Putamen (tissue), 1 donor: ENCODE measurements at regions not wholly inside any gene's neighbourhood (a gene's known extent, or its start where the extent isn't known, plus 50 kb on each side); places are given as distances from the start of the nearest gene placed in this dataset.
"Not testable (repeated sequence)": the region's sequence is repeated elsewhere in the genome, so short reads cannot be mapped to it uniquely, and the experiment has no call there.

ENCODE experiments used
- DNase-seq: peaks from one replicate; pipeline ENCODE4 v3.0.0-alpha.2; 2016; ENCODE audit warnings: low spot score

GRCh38 chr2:184993746-184994145, 395.4 kb downstream of the ZNF804A start:
- DNase-seq, result no peak

GRCh38 chr2:185006481-185006880, 408.2 kb downstream of the ZNF804A start:
- DNase-seq, result no peak

DNA sequence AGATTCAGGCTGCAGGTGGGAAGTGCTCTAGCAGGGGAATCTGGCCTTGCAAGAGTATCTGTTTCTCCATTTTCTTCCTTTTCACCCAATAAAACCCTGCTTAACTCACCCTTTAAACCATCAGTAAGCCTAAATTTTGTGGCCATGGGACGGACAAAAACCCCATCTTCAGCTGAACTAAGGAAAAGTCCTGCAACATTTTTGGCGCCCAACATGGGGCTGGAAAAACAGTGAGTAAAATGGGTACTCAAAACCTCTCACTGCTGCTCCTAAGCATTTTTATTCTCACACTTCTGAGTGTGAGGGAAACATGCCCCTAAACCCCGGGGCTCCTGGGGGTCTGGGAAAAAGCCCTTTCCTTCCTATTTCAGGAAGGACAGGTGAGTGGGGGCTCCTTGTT, 414.3 kb downstream of the ZNF804A start:
- no peak for DNase-seq

DNA sequence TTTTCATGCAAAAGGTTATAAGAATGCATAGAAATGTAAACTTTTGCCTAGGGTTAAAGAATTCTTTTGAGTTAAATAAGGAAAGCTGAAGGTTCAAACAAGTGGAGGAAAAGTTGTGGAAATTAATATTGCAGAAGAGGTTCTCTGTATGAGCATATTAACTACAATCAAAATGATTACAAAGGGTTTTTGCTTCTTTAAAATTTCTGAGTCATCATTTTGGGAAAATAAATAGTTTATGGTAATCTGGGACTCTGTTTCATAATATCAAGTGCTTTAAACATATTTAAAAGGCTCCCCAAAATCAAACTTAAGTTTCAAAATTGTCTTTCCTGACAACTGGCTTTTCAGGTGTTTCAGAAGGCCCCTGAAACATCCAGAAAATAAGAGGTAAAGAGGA, 415.7 kb downstream of the ZNF804A start:
- no peak for DNase-seq

DNA sequence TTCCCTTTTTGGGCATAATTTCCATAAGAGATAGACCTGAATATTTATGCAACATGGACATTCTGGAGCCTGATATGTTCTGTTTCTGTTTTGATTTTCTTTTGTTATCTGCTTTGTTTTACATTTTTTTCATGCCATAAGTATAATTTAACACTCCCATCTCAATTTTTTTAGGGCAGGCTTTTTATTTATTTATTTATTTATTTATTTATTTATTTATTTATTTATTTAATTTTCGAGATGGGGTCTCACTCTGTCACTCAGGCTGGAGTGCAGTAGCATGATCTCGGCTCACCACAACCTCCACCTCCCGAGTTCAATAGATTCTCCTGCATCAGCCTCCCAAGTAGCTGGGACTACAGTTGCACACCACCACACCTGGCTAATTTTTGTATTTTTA, 427.6 kb downstream of the ZNF804A start:
- DNase-seq, result not testable (repeated sequence)

GRCh38 chr2:185035906-185036305, 437.6 kb downstream of the ZNF804A start:
- DNase-seq, result no peak

- no peak for DNase-seq
Observed at GRCh38 chr2:185044323-185044874, 446.1 kb downstream of the ZNF804A start.

DNA sequence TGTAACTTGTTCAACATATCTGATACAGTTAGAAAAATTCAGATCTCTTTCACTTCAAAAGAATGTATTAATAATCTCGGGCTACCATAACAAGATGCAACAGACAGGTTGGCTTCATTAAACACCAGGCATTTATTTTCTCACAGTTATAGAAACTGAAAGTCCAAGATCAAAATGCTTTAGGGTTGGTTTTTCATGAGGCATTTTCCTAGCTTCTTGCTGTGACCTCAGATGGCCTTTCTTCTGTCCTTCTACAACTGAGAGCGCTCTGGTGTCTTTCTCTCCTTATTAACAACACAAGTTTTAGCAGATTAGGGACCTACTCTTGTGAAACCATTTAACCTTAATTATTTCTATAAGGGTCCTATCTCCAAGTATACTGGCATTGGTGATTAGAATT, 452.5 kb downstream of the ZNF804A start:
- no peak for DNase-seq

- no peak for DNase-seq
Observed at GRCh38 chr2:185063761-185064160, 465.4 kb downstream of the ZNF804A start.

GRCh38 chr2:185066128-185066527, 467.8 kb downstream of the ZNF804A start:
- DNase-seq, result no peak

- DNase-seq, result no peak
Observed at GRCh38 chr2:185069107-185069506, 470.8 kb downstream of the ZNF804A start.

DNA sequence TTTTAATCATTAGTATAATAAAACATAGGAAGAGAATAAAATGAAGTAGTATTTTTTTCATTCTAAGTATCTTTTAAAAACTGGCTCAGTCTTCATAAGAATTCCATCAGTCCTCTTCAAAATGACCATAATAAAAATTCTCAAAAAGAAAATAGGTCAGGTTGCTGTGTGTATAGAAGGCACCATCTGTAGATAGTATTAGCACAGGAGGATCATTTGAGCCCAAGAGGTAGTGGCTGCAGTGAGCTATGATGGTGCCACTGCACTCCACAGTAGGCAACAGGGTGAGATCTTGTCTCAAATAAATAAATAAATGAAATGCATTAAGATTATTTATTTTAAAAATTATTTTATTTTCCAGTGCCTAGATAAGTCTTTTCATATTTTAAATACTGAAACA, 475.8 kb downstream of the ZNF804A start:
- DNase-seq, result no peak

DNA sequence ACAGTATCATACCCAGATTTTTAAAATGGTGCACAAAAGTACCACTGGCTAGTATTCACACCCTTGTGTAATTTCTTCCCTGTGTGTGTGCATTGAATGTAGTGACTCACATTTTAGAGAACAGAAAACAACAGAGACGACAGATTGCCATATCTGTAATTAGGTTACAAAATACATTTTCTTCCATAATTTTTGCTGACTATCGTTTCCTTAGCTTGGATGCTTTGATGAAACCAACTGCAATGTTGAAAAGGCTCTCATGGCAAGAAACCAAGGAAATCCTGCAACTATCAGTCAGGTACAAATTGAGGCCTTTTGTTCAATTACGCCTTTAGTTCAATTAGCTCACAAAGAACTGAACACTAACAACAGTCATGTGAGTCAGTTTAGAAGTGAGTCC, 484.4 kb downstream of the ZNF804A start:
- no peak for DNase-seq

GRCh38 chr2:185108588-185108987, 510.3 kb downstream of the ZNF804A start:
- no peak for DNase-seq

GRCh38 chr2:185127412-185127811, 529.1 kb downstream of the ZNF804A start:
- DNase-seq, result no peak

- no peak for DNase-seq
Observed at GRCh38 chr2:185128346-185128745, 530.0 kb downstream of the ZNF804A start.

DNA sequence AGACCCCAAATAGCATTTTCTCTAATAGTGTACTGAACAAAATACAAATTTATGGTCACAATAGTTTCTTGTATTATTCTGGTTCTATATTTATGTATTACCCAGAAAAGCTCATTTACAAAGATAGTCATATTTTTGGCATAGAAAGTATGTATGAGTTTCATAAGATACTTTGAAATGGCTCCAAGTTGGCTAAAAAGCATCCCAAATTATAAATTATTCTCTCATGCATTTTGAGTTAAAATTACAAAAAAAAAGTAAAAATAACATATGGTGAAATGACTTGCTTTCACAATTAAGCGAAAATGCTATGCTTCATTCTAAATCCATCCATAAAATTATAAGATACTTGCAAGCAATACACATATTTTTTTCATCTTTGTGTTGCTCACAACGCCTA, 530.7 kb downstream of the ZNF804A start:
- no peak for DNase-seq

DNA sequence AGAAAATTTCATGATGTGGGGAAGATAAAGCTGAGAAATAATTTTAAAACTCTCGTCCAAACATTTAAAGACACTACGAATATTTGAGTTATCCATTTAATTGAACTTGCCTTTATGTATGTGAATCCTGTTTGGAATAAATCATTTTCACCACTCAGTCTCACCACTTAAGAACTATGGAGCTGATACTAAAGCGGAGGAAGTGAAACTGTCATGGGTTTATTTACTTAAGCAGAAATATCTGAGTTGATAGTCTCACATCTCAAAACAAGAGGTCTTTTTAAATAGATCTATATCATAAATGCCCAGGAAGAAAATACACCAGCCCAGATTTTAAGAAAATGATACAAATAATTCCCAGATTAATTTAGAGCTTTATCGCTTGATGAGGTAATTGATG, 532.4 kb downstream of the ZNF804A start:
- DNase-seq, result no peak

GRCh38 chr2:185132501-185133041, 534.2 kb downstream of the ZNF804A start:
- no peak for DNase-seq

DNA sequence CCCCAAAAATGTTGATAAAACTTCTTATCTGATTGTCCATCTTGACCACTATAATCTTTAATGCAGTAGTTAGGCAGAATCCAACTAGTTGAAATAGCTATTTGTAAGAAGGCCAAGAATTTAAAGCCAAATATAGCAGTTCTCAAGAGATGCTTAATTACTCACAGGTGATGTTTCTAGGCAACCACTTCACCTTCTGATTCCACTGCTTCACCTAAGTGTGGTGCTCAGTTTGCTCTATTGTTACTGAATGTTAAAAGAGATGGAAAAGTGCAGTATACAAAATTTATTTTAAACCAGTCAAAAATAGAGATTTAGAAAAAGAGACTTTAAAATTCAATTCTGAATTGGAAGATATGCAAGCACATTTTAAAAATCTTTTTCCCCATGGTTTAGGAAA, 539.4 kb downstream of the ZNF804A start:
- DNase-seq, result peak; percentile 30

GRCh38 chr2:185142677-185143076, 544.3 kb downstream of the ZNF804A start:
- DNase-seq, result no peak

DNA sequence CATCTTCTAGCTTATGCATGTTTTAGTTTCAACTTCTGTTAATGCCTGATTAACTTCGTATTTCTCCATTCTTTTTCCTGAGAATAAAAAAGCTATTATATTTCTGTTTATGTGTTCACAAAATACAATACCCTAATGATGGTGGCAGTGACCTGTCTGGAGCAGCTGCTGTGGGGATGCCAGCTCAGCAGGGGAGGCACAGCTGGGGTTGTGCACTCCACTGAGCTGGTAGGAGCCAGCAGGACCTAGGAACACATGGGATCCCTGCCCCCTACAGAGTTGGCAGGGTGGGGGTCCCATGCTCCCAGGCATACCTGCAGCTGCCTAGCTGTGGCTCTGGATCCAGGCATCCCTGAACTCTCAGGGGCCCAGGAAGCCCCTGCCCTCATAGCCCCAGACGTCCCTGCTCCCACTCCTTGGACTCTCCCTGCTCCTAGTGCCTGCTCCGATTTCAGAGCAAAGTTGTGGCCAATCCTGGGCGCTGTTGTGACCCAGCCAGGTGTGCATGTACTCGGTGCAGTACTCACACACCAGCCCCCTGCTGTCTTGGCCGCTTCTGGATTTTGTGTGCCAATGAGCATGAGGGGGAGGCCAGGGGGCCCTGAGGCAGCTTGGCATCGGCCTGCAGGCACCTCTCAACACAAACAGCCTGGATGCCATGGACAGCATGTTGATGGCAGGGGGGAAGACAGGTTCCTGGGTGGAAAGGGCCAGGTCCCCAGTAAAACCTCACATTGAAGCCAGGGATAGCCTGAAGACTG, 546.0 kb downstream of the ZNF804A start:
- DNase-seq, result no peak

- DNase-seq, result no peak
Observed at GRCh38 chr2:185145316-185146121, 547.2 kb downstream of the ZNF804A start.
